GM19099 (cell line): ENCODE measurements at regions not wholly inside any gene's neighbourhood (a gene's known extent, or its start where the extent isn't known, plus 50 kb on each side); places are given as distances from the start of the nearest gene placed in this dataset.

Source experiments
- POLR2A ChIP-seq: IDR thresholded peaks from 3 replicates; pipeline ENCODE4 v1.6.1; 2011; ENCODE audit warnings: low read depth; ENCODE audit not compliant: insufficient read length; ENCODE audit errors: extremely low read depth

- TF ChIP-seq POLR2A, result no peak
These were observed 151.0 kb upstream of the NAV3 start for GRCh38 chr12:77679686-77680085.

- TF ChIP-seq POLR2A, result no peak
These were observed 152.1 kb upstream of the NAV3 start for GRCh38 chr12:77678621-77679020.

- no peak for TF ChIP-seq POLR2A
These were observed 163.6 kb upstream of the NAV3 start for GRCh38 chr12:77667101-77667500.

GRCh38 chr12:77648716-77649115, 182.0 kb upstream of the NAV3 start:
- no peak for TF ChIP-seq POLR2A

GRCh38 chr12:77645966-77646598, 184.6 kb upstream of the NAV3 start:
- no peak for TF ChIP-seq POLR2A

GRCh38 chr12:77644915-77645605, 185.6 kb upstream of the NAV3 start:
- TF ChIP-seq POLR2A, result no peak

- TF ChIP-seq POLR2A, result no peak
These were observed 188.4 kb upstream of the NAV3 start for GRCh38 chr12:77642246-77642645.

- TF ChIP-seq POLR2A, result no peak
These were observed 190.3 kb upstream of the NAV3 start for GRCh38 chr12:77640356-77640755.

GRCh38 chr12:77630790-77631445, 199.8 kb upstream of the NAV3 start:
- TF ChIP-seq POLR2A, result no peak

- TF ChIP-seq POLR2A, result no peak
These were observed 200.3 kb upstream of the NAV3 start for GRCh38 chr12:77630344-77630743.

- TF ChIP-seq POLR2A, result no peak
These were observed 201.6 kb upstream of the NAV3 start for GRCh38 chr12:77629141-77629540.

- no peak for TF ChIP-seq POLR2A
These were observed 205.3 kb upstream of the NAV3 start for GRCh38 chr12:77625441-77625840.

GRCh38 chr12:77619425-77619824, 211.3 kb upstream of the NAV3 start:
- no peak for TF ChIP-seq POLR2A

- no peak for TF ChIP-seq POLR2A
These were observed 212.9 kb upstream of the NAV3 start for GRCh38 chr12:77617818-77618217.

- no peak for TF ChIP-seq POLR2A
These were observed 215.4 kb upstream of the NAV3 start for GRCh38 chr12:77615332-77615731.

- TF ChIP-seq POLR2A, result no peak
These were observed 217.3 kb upstream of the NAV3 start for GRCh38 chr12:77613411-77613810.
